GM18519 (cell line): ENCODE measurements at regions not wholly inside any gene's neighbourhood (a gene's known extent, or its start where the extent isn't known, plus 50 kb on each side); places are given as distances from the start of the nearest gene placed in this dataset.

Experiments used
- ATAC-seq: cut with Tn5 transposase; IDR thresholded peaks from one replicate; pipeline ENCODE4 v1.9.1; 2021; ENCODE audit warnings: mild to moderate bottlenecking, moderate library complexity; ENCODE audit not compliant: unreplicated experiment, low FRiP score

DNA sequence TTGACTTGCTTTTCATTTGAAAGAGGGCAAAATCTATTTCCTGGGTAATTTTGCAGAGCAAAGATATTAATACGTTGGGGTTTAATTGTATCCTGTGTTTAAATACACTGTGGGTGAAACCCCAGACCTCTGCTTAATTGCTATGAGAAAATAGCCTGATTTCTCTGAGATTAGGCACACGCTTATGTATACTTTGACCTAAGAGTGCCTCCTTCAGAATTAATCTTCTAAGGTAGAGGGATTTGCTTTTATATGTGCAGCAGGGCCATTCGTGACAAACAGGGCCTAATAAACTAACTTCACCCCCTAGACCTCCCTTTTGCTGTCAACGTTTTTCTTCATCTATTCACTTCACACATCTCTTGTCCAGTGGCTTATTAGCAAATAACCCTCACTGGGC is 216.9 kb upstream of the ADGRL2 start:
- no peak for ATAC-seq

DNA sequence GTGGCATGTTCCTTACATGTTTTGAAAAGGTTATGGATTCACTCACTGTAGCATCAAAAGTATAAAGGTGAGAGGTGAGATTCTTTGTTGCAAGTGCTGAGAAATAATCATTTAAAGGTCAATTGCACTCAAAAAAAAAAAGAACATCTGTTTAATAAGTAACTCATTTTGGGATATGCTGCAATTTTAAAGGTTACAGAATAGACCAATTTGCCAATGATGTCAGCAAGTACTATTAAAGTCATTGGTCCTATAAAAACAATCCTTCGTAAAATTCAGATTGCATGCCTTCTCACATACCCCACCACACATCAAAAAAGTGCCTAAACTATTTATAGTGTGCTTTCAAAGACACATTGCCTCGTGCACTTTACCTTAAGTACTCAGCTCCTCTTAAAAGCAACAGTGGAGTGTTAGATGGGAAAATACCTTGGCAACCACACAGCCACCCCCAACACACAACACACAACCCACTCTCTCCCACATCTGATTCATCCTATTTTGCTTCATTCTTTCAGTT is 218.2 kb upstream of the ADGRL2 start:
- ATAC-seq = no peak

DNA sequence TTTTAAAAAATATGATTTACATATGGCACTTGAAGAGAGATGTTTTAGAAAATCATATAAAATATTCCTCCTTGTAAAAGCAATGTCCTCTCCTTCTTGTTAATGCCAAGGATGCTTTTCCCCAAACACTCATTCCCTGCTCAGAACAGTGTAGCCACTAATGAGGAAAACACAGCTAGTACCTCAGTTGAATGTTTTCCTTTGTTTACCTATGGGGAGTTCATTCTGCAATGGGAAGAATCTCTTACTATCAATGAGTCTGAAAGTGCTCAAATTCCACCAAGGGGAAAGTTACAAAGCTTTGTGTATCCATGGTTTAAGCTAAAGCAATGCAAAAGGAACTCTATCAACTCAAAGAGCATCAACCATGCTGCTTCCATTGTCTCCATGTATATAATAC is 221.9 kb upstream of the ADGRL2 start:
- ATAC-seq = no peak

DNA sequence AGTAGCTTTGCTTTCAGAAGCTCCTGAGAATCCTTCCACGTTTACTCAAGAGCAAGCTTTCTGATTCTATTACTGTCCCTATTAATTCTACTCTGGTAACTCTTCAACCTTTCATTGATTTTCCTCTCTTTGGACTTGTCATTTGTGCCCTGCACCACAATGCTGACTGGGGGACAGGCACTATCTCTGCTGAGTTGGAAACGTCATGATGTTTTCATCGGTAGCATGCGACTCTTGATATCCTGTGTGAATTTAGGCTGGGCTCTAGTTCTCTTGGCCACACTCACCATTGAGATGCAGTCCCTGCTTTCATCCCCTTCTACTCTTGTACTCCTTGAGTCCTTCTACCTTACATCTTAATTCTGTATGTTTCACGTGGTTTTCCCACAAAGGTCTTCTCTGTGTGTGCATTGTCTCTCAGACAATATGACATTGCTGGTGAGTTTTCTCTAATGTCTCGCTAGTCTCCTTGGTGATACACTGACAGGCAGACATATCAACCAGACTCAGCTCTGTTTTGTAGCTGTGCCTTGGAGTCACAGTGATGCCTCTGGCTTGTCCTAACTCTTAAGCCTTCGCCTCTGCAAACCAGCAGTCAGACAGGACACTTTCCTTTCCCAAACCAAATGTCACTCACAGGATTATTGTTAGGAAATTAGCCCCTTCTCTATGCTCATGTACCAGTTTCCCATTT is 223.6 kb upstream of the ADGRL2 start:
- ATAC-seq = no peak

DNA sequence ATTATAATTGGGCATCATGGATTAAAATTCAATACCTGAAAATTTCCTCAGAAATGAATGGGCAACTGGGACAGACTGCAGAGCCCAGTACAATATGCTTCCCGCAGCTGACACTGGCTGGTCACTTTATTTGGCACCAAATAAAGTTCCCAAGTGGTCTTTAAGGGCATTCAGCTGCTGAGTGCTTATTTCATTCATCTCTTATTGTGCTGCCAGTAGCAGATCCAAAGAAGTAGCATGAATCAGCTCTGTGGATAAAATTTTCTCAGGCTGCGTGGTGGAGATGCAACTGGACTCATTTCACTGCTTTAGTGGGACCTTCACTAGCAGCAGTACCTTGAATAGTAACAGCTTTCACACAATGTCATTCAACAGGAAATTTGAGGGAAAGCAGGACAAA is 226.3 kb upstream of the ADGRL2 start:
- ATAC-seq = no peak

DNA sequence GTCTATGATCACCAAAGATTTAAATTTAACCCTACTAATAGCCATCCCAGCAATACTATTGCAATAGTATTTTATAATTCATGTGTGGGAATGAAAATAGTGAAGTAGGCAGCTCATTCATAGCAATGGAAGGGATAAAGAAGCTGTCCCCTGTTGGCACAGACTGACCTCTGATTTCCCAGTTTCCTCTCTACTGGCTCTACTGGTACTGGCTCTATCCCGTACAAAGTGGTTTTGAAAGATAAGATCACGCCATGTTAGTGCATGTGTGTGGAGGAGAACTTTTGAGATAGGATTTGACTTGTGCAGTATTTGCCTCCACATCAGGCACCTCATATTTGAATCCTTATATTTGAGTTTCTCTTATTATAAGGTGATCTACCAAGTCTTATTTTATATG is 227.3 kb upstream of the ADGRL2 start:
- no peak for ATAC-seq

DNA sequence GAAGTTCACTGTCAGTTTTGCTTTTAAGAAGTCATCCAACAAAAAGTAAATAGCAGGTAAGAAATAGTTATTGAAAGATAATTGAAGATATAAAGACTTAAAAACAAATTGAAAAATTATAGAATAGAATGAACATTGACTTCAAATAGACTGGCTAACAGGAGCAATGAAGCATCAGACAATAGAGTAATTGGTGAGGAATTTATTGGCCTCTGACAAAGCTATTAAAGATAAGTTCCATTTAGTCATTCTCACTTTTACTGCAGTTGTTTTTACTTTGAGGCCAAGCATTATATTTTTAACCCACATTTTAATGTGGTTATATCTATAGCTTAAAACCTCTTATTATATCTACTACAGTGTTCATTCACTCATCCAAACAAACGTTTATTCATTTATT is 228.8 kb upstream of the ADGRL2 start:
- ATAC-seq = no peak

DNA sequence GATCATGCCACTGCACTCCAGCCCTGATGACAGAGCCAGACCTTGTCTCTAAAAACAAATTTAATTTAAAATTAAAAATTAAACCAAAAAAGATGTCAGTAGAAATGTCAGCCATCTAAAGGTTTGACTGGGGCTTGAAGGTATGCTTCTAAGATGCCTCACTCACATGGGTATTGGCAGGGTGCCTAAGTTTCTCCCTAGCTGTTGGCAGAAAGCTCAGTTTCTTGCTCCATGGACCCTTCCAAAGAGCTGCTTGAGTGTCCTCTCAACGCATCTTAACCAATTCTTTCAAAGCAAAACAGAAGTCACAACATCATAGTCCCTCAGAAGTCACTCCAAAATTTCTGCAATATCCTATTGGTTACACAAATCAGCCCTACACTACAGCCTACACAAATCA is 231.0 kb upstream of the ADGRL2 start:
- no peak for ATAC-seq

DNA sequence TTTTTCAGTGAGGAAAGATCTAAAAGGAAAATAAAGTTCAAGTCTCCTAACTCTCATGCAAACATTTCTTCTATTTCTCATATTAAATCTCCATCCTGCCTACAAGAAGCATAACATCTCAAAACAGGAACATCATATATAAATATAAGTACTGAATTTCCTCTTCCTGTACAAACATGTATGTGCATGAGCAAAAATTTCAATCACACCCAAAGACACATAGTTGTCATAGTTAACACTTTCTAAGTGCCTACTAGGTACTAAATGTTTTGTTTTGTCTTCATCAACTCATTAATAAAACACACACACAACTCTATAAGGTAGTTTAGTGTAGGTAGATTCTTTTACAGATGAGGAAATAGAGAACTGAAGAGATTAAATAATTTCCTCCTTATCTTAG is 237.1 kb upstream of the ADGRL2 start:
- no peak for ATAC-seq

DNA sequence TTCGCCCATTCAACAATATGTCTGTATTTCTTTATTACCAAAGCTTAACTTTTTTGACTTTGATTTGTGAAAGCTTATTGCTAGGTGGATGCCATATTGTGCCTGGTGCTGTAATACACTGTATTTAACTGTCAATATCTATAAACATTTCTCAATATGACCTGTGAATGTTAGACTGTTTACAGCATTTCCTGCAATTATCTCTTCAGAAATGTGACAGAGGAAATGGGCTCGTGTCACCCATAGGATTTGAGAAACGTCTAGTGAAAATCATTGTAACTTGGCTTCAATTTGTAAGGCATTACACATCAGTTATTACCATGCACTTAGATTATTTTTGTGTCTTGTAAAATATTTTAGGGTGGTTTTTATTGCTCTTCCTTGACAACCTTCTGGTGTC is 237.8 kb upstream of the ADGRL2 start:
- no peak for ATAC-seq

DNA sequence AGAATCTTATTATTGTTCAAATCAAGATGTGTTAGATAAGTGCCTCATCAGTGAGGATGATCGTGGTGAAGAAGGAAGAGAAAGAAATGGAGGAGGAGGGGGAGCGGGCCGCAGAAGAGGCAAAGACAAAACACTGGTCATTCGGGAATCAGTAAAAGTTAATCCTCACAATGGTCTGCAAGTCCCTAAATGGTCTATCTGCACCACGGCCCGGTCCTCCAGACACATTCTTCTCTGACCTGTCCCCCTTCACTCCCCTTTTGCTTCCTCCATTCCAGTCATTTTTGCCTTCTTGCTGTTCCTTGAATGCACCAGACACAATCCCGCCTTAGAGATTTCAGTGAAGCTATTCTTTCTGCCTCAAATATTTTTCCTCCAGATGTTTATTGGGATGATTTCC is 240.1 kb upstream of the ADGRL2 start:
- ATAC-seq = no peak

DNA sequence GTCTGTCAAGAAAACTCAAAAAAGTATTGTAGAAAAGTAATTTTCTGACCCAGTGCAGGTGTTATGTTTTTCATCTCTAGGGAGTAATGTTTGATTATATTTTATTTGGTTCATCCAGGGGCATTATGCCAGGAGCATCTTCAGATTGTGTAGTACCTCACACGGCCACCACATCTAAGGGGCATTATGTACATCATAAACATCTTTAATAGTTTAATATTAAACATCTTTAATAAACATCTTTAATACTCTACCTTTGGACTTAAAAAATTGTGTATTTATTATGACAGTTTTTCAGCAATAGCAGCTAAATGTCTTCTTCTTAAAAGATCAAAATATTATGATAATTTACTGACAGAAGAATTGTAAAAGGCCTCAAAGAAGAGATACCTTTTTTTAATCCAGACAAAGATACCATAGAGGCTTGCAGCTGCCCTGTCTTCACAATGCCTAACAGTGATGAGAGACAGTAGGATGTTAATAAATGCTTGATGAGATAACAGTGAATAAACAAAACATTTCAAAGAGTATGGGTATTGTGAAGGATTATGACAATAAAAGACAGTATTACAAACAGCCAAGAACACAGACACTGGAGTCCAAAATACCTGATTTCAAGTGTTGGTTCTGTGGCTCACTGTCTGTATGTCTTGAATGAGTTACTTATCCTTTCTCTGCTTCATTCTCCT is 240.9 kb upstream of the ADGRL2 start:
- ATAC-seq = no peak

DNA sequence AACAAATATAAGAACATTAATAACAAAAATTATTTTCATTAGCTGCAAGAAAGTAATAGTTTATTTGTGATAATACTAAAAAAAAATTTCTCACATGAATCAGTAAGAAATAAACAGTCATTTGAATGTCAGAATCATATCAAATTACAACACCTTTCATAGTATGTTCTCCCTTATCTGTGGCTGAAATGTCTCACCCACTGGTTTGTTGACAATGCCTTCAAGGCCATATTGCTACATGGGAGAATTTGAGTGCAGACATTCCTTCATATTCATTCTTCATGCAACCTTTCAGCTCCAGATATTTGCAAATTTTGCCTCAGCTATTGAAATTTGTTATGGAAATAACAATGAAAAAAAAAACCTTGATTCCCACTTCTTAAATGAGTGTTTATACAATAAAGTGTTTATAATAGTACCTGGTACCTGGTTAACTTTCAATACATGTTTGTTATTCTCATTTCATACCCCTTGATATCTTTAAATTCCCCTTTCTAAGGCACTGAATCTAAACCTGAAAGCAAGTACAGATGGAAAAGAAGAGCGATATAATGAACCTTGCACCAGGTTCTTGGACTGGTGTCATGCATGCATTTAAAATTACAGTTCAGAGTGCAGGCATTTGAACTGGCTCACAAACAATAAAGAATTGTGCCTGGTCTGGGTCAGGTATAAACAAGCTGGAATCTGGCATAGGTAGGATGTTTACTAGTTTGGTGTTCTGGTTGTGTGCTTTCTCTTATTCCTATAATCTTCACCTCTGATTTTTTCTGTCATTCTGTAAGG is 242.2 kb upstream of the ADGRL2 start:
- ATAC-seq = no peak

DNA sequence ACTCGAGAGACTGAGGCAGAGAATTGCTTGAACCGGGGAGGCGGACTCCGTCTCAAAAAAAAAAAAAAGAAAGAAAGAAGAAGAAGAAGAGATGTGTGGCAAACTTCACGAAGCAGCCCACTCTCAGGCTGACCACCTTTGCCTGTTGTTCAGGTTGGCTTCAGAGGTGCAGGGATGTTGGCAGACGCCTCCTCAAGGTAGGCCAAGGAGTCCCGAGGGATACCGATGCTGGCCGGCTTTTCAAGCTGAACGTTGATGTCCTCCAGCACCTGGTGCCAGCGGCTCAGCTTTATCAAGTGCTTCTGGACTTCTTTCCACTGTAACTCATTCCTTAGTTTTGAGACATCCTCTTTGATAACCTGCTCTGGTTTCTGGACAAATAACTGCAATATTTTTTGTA is 243.8 kb upstream of the ADGRL2 start:
- no peak for ATAC-seq

DNA sequence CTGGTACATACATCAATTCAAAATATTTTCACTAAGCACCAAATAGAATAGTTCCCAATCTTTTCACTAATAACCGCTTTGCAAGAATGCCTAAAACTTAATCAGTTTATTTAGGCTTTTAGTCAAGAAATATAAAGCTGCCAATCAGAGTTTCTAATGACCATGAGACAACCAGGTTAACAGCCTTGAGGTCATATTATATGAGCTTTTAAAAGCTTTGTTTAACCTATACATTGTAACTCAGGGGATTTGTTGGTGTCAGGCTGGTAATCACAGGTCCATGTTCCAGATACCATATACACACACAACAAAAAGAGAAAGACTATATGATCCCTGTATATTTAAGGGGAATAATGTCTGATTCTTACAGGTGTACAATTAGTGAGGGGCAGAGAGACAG is 246.2 kb upstream of the ADGRL2 start:
- ATAC-seq = no peak

DNA sequence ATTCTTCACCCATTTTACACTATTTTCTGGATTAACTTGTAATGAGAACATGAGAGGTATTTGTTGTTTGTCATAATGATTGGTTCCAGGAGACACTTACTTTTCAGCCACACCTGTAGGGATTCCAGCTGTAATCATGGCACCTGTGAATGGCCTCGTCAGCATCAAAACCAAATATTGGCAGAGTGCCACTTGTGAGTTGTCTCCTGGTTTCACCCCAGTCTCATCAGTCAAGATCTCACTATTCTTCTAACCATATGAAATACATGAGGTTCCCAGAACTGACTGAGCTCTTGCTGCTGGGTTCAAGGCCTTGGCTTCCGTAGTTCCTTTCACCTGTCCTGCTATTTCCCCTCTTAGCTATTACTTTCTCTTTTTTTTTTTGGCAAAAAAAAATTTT is 246.6 kb upstream of the ADGRL2 start:
- no peak for ATAC-seq

DNA sequence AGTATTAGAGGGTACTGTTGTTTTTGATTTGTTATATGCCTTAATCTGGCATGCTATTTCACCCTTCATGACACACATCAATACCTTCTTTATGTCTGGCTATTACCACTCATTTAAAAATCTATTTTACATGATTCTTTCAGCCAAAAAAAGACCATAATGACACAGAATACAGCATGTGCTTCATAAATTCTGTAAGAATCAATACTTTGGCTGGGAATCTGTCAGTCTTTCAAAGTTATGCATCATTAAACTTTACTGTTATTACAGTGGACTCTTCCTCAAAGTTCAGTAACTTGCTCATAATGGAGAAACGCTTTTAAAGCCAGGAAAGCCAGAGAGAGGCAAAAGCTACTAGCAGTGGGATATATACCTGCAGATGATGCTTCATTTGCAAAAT is 247.2 kb upstream of the ADGRL2 start:
- ATAC-seq = no peak

DNA sequence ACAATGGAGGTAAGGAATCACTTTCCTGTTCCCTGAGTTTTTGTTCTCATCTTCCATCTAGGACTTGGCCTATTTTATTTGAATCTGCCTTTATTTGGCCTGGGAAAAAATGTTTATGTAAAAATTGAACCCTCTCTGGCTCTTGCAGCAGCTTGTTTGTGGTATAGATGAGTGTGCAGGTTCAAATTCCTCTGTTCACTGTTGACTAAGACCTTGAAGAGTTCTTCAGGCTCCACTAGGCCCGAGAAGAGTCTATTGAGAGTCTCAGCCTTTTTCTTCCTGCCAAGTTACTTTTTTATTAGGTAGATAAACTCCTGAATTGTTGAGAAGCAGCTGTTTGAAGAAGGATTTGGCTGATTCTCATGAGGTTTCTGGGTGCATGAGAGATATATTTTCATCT is 248.8 kb upstream of the ADGRL2 start:
- peak; percentile 24 for ATAC-seq

DNA sequence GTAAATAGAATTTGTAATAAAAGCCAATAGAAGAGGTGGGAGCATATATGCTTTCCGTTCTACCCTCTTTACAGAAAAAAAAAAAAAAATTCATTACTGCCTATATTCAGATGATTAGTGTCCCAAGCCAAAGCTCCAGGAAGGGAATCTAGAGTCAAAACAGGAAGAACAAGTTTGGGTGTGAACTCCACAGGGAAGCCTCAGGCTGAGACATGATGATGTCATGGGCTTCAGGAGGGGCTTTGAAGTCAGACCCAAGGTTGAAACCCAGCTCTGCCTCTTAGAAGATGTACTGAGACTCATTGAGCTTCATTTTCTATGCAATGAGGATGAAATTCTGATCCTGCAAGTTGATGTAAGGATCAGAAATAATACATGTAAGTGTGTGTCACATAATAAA is 250.0 kb upstream of the ADGRL2 start:
- no peak for ATAC-seq

DNA sequence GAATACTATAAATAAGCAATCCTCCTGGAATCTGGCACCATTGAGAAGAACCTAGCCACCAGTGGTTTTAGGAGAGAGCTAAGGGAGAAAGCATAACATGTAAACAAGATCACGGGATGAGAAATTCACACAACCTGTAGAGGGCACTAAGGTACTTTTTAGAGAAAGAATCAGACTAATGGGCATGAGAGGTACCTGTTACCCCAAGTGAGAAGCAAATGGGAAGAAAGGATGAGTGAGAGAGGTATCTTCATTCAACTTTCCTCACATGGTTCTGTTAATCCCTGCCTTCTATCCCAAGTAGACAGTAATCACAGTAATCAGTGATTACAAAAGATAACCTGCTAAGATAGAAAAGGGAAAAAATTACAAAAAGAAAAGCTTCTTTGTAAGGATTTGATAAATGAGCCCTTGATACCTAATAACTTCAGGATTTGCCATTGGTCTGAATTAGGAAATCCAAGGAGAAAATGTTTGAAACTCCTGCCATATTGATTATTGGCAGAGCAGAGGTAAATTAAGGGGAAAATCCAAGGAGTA is 251.1 kb upstream of the ADGRL2 start:
- ATAC-seq = peak; percentile 37

DNA sequence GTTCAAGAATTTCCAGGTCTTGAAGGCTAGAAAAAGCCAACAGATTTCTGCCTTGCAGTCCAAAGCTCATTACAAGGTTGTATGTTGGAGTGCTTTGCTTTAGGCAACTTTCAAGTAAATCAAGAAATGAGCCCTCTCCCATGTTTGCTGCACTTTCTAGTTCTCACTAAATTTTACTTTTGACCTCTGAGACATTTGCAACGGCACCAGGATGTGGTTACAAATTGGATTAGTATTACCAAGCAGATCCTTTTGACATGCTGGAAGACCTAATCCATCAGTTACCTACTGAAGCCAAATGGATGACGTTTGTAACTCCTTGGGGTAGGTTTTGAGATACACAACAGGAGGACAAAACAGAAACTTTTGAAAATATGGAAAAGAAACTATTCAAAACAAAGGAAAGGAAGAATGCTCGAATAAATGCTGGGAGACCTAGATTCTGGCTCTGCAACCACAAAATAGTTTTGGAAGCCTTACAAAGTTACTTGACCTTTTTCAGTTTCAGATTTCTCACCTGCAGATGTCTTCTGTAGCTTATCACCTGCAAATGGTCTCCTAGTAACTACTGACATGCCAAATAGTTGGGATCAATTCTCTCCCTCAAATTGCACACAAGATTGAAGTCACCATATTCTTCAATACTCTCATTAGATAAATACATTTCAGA is 251.7 kb upstream of the ADGRL2 start:
- peak; percentile 42 for ATAC-seq
